T1000 (cell line): ENCODE measurements at regions not wholly inside any gene's neighbourhood (a gene's known extent, or its start where the extent isn't known, plus 50 kb on each side); places are given as distances from the start of the nearest gene placed in this dataset.
"Not testable (repeated sequence)": the region's sequence is repeated elsewhere in the genome, so short reads cannot be mapped to it uniquely, and the experiment has no call there.

Experiments
- DNase-seq: peaks from one replicate; lab custom pipeline; 2025; ENCODE audit warnings: mixed read lengths; lab: John Stamatoyannopoulos, UW

DNA sequence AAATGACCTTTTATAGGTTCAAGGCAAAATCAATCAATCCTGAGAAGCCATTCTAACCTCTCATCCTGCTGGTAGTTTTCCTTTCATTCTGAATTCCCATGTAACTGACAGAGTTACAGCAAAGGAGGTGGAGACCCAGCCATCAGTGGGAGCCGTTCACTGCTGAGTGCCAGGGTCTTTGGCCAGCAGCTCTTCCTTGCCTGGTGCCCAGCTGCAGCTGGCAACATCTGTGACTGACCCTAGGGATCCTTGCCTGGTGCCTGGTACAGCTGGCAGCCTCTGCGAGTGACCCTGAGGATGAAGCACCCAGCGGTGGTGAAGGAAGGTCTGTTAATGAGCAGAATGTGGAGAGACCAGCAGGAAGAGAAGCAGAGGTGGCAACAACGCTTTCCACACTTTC lies 314.6 kb downstream of the THBS2 start:
- DNase-seq: no peak

DNA sequence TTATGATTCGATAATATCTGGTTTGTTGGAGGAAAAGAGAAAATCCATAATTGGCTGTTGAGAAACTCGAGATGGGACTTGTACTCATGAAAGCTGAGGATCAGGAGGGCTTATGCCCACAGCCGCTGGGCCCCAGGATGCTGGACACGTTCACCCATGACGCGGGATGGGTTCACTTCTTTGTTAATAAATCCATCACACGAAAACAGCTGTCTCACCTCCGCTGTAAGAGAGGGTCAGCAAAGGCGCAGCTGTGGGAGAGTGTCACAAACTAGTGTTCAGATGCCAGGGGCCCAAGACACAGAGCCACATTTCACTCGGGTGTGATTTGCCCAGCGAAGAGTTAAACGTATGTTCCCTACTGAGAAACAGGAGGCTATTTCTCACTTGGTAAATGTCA lies 315.1 kb downstream of the THBS2 start:
- no peak for DNase-seq

DNA sequence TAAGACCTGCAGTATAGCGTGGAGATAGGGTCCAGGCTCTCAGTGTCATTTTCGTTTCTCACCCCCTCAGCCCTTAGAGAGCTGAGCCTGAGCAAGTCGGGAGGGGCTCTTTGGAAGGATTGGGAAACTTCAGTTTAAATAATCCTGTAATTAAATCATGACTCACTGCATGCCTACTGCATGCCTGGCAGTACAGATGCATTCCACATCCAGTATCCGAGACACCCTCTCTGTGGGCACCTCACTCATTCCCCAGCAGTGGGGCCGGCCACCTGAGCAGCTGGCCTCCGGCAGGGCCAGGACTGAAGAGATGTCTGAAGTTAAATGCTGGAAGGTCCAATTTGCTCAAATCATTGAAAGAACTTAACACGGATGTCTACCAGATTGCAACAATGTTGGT lies 316.6 kb downstream of the THBS2 start:
- peak; percentile 20 for DNase-seq

DNA sequence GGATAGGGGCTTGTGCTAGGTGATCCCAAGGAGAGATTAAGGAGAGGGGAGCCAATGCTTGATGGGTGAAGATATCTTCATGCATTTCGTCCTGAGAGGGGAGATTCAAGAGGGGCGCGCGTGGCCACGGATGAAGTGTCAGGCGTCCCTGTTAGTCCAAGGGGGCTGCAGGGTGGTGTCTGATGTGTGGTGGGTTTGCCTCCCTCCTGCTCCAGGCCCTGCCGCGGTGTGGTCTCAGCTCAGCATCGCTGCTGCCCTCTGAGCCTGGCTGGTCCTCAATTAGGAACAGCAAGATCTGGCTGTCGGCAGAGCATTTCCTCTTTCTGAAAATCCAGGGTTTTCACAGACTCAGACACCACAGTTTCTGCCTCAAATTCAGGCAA lies 318.0 kb downstream of the THBS2 start:
- no peak for DNase-seq

DNA sequence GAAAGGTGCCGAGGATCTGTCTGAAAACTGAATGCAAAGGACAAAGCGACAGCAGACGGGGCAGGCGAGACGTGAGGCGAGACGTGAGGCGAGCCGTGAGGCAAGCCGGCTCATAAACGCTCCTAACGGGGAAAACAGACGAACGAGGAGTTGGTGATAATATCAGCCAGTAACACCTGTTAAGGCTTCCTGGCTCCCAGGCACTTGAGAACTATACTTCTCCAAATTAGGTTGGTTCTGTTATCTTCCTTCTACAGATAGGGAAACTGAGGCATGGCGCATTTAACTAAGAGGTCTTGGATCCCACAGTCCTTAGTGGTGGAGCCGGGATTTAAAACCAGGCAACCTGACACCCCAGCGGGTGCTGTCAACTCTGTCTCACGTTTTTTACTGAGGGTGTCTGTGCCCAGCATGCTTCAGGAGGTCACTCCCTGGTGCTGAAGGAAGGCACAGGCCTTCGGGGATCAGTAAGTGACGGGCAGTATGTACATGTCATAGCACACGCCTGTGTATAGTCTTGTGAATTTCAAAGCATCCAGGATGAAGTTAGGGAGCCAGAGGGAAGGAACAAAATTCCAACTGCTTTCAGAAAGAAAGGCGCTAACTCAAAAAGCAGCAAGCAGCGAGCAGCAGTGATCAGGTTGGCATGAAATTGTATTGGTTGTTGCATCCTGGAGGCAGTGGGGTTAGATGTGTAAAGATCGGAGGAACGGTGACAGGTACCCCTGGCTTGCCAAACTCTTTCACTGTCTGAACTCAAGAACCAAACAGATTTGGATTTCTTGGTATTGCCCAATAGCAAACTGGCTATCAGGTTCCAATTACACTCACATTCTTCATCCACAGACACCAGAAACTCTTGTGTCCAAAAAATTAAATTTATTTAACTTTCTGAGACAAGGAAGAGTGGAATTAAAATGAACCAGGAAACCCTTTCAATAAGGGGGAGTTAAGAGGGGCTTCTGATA lies 318.7 kb downstream of the THBS2 start:
- no peak for DNase-seq

DNA sequence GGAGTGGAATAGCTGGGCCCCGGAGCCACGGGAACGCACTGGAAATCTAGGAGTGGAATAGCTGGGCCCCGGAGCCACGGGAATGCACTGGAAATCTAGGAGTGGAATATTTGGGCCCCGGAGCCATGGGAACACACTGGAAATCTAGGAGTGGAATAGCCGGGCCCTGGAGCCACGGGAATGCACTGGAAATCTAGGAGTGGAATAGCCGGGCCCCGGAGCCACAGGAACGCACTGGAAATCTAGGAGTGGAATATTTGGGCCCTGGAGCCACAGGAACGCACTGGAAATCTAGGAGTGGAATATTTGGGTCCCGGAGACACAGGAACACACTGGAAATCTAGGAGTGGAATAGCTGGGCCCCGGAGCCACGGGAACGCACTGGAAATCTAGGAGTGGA lies 321.5 kb downstream of the THBS2 start:
- not testable (repeated sequence) for DNase-seq

DNA sequence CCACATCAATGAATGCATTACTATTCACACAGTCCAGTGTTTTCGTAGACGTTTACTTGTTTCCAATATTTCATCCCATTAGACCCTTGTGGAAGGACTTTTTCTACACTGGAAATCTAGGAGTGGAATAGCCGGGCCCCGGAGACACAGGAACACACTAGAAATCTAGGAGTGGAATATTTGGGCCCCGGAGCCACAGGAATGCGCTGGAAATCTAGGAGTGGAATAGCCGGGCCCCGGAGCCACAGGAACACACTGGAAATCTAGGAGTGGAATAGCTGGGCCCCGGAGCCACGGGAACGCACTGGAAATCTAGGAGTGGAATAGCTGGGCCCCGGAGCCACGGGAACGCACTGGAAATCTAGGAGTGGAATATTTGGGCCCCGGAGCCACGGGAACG lies 322.6 kb downstream of the THBS2 start:
- not testable (repeated sequence) for DNase-seq

DNA sequence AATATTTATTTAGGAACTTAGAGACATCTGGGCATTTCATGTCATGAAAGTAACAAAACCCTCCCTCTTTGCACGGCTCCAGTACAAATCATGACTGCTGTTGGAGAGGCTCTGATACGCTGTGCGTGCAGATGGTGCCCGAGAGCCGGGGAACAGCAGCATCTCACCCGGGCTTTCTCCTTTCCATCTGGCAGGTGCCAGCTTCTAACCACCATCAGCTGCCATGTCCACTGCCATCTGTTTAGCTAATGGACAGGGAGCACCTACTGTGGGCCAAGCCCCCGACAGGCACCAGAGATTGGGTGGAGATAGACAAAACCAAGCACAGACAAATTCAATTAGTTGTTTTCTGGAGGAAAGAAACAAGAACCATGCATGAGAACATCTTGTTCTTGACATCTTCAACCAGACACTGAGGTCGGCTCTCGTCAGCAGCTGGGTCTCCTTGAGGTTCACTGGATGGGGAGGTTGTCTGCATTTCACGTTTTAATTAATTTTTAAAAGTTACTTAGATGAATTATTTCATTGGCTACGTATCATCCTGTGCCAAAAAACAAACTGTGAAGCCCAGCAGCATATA lies 323.7 kb downstream of the THBS2 start:
- no peak for DNase-seq

DNA sequence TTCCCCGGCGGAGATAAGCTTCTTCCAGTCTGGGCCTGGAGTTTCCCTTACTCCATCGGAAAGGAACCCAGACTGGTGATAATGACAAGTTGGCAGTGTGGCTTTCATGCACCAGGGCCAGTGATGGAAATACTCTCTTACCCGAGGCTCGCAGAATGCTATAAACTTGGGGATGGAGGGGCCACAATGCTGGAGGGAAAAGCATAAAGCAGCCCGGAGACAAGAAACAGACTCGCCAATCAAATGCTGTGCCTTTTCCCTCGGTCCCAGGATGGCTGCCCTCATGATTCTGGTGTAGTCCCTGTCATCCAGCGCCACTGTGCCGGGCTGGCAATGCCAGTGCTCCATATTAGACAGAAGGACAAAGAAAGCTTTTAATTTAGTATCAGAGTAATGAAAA lies 325.6 kb downstream of the THBS2 start:
- no peak for DNase-seq

DNA sequence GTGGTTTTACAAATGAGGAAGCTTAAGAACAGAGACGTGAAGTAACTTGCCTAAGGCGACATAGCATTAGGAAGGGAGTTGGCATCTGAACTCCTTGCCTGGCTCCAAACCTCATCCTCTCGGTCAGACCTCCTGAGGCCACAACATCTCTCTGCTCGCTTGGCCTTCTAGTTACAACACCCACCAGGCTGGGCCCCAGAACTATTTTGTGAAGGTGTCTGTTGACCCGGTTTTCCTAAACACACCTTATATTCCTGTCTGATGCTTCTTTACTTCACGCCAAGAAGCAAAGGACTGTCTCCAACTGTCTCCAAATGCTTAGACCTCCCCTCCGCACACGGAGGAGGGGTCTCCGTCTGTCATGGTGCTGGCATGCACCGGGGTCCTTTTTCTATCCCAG lies 326.6 kb downstream of the THBS2 start:
- DNase-seq: no peak

DNA sequence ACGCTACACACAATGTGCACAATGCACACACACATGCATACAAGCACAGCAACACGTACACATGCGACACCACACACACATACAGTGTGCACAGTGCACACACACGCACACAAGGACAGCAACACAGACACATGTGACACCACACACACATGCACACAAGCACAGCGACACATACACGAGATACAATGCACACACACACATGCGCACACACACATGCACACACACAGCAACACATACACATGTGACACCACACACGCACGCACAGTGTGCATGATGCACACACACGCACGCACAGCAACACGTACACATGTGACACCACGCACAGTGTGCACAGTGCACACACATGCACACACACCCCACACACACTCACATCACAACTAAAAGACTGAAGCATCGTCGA lies 327.3 kb downstream of the THBS2 start:
- DNase-seq: no peak

DNA sequence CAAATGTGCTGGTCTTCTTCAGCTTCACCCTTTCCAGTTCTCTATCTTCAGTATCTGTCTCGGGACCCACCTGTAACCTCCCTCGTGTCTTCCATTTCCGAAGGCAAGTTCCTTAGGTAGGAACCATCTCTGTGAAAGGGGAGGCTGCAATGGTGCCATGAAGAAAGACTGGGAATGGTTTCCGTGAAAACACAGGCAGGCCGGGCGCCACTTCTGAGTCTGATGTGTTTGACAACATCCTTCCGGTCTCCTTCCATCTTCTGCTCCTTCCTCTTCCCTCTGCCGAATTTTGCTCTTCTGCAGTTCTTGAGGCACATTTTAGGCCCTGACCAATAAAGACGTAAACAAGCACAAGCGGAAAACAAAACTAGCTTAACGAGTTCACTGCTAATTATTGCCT lies 328.0 kb downstream of the THBS2 start:
- no peak for DNase-seq

DNA sequence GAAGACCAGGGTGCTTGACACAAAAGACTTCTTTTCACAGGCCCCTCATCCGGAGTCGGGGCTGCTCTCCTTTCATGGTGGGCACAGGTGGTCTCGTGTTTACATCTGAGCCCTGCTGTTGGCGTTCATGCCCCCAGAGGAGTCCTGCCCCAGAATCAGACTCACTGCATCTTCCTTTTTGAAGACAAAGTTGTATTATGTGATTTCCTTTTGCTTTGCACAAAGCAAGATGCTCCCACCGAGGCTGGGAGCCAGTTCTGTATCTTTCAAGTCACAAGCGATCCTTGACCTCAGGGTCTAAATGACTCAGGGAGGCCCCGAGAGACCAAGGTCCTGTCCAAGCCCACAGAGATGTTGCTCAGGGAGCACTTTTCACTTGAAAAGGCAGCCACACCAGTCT lies 330.5 kb downstream of the THBS2 start:
- DNase-seq: no peak

DNA sequence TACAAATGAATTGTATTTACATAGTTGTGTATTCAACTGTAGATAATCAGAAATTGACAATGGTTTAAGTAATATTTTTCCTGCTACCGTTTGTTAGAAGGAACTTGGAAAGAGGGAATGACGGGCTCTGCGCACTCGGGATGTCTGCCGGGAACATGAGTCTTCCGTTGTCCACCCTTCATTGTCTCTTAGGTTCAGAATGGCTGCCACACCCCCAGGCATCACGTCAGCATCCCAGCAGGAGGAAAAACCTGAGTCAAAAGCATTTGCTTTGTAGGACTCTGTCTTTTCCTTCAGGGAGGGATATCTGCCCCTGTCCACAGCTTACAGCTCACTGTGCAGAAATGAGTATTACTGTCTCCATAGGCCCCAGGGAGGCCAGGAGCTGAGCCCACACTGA lies 331.2 kb downstream of the THBS2 start:
- DNase-seq: no peak

DNA sequence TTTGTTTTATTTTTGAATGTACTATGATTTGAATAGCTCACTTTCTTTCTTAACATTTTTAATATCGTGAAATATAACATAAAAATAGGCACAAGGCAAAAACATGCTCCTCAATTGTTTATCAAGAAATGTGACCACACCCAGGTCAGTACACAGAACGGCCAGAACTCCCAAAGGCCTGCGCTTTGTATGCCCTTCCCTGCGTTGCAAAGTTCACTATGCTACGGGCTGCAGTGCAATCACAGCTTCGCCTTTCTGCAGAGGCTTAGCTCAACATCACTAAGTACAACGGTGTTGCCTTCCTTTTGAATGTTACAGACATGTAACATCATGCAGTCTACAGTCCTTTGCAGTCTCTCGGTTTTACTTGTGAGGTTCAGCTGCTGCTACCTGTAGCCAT lies 333.4 kb downstream of the THBS2 start:
- no peak for DNase-seq

DNA sequence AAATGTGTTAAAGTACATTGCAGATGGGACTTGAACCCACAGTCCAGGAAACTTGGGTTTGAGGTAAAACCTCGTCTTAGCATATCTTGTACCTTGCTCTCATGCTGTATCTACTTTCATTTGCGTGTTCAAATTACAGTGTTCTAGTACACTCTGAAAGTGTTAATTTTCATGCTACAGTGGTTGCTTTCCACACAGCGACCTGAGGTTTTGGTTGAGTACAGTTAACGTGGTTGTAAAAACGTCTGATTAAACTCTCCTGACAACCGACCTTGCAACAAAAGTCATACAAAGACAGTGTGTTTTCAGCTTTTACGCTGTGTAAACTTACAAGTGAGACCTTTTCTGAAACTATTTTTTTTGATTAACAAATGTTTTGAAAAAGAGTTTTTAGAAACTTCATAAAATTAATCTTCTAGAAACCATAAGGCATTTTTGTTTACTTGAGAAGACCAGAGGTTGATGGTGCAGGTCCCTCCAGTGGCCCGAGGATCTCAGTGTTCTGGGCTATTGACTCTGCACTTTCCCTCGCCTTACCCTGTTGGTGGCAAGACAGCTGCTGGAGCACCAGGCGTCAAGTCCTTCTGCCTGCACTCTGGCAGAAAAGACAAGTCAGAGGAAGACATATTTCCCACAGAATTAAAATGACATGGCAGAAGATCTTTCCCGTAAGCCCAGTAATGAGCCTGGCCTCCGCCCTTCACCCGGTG lies 334.0 kb downstream of the THBS2 start:
- no peak for DNase-seq

DNA sequence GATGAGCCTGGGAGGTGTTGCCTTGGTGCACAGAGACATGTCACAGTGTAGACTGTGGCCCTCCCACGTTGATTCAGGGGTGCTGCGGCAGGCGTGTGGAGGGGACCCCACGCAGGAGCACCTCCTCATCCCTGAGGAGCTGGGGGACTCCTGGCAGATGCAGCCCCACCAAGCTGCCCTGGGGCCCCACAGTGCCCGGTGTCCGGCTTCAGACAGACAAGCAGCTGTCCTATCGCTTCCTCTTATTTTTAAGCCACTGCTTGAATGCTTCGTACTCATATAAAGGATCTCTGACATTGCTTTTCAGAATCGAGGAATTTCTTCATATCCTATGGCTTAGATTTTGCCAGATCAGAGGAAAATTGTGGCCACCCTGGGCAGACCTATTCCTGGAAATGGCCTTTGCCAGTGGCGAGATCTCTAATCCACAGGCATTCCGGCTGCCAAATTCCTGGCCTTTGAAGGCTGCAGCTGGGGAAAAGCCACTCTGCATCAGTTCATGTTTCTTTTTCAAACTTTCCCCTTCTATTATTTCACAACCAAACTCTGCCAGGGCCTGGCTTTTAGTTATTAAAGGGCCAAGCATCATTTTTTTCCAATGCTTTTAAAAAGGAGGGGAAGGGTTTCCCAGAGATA lies 337.0 kb downstream of the THBS2 start:
- DNase-seq: no peak

DNA sequence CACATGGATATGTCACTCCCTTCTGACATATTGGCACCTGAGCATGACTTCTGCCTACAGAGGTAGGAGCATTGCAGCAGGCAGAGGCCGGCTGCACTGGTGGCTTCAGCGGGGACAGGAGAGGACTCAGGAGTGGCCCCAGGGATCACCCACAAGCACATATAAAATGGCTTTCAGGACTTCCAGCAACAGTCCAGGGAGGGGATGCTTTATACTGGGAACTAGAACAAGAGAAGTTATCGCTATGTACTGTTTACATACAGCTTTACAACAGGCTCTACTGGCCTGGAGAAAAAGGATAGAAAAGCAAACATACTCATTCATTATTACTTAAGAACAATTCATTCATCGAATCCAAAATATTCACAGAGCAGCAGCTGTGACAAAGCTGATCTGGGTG lies 337.8 kb downstream of the THBS2 start:
- no peak for DNase-seq

DNA sequence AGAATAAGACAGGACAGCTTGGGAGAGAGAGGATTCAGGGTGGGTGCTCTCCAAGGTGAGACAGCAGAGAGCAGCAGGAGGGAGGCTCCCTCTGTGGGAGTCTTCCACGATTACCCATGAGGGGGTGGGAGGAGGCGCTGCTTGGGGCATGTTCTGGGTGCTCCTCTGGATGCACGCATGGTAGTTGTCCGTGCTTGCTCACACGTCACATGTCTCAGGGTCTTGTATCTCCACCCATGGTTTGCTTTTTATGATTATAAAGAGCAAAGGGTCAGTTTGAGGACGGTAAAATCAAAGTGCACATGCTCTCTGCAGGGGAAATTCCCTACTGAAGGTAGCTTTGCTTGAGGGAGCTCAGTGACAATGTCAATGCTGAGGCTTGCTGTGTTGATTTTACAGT lies 338.4 kb downstream of the THBS2 start:
- no peak for DNase-seq

DNA sequence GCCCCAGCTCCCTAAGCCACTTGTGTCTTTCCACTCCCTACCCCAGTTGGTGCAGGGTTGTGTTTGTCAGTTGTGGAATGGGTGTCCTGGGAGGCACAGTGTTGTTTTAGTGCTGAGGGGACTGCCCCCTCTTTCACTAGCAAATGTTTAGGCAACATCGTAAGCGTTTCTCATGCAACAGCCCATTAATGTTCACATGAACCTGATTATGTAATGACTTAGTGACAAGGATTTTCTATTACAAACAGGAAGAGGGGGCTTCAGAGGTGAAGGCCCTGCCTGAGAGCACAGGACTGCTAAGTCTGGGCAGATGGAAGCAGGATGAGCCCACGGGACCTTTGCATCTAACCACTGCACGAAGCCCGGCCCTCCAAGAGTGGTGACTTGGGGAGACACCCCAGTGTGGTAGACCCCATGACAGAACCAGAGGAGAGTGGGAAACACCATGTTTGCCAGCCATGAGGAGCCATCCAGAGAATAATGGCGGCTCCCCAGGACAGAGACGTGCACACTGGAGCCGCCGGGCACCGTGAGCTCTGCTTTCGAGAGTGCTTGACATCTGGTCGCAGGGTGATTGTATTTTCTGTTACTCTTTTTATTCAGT lies 339.7 kb downstream of the THBS2 start:
- DNase-seq: no peak

DNA sequence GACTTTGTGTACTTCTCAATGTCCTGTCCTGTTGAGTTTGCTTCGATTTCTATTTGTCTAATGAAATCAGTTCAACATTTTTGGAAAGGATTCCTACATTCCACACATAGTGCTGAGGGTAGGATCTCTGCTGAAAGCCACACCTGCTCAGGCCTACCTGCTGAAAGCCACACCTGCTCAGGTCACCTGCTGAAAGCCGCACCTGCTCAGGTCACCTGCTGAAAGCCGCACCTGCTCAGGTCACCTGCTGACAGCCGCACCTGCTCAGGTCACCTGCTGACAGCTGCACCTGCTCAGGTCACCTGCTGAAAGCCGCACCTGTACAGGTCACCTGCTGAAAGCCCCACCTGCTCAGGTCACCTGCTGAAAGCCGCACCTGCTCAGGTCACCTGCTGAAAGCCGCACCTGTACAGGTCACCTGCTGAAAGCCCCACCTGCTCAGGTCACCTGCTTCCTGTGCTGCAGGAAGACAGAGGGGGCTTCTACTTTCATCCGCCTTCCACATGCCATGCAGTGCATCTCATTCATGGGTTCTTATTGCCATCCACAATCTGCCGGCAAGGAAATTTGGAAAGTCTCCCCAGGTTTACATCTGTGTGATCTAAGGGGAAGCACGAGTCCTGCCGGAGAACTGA lies 340.3 kb downstream of the THBS2 start:
- DNase-seq: not testable (repeated sequence)

DNA sequence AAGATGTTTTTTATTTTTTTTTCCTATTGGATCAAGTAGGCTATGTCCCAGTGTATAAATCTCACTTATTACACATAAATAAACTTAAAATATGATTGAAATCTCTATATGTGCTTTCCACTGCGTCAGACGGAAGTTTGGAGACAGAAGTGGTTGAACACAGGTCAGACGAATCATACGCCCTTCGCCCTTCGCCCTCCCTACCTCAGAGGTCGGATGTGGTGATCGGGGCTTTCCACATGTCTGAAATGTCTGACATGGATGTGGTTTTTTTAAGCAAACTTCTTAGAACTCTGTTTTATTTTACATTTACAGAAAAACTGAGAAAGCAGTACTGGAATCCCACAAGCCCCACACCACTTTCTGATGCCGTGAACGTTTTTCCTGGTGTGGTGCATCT lies 344.4 kb downstream of the THBS2 start:
- no peak for DNase-seq
